NB4 (cell line): ENCODE measurements at regions not wholly inside any gene's neighbourhood (a gene's known extent, or its start where the extent isn't known, plus 50 kb on each side); places are given as distances from the start of the nearest gene placed in this dataset.

ENCODE experiments used
- CTCF ChIP-seq: IDR thresholded peaks from one replicate; pipeline ENCODE4 v1.5.1; 2012; ENCODE audit warnings: low read depth, low read length
- MYC ChIP-seq: IDR thresholded peaks from 2 replicates; pipeline ENCODE4 v1.6.1; 2011; ENCODE audit warnings: low read depth, low read length
- POLR2A ChIP-seq: IDR thresholded peaks from 2 replicates; pipeline ENCODE4 v1.6.1; 2011; ENCODE audit warnings: mild to moderate bottlenecking; ENCODE audit not compliant: insufficient read length; ENCODE audit errors: extremely low read depth

- TF ChIP-seq POLR2A = no peak
- TF ChIP-seq CTCF = no peak
- no peak for TF ChIP-seq MYC
These were observed 169.5 kb downstream of the TMEM26 start for GRCh38 chr10:61283481-61284221.
